22Rv1 (cell line): ENCODE measurements at regions not wholly inside any gene's neighbourhood (a gene's known extent, or its start where the extent isn't known, plus 50 kb on each side); places are given as distances from the start of the nearest gene placed in this dataset.
"Not testable (repeated sequence)": the region's sequence is repeated elsewhere in the genome, so short reads cannot be mapped to it uniquely, and the experiment has no call there.

ENCODE experiments used
- H3K27ac ChIP-seq: fragments of 450-650 bp; 2 replicates; pipeline ENCODE4 v1.5.1; 2017
- CTCF ChIP-seq: fragments of 450-650 bp; IDR thresholded peaks from 2 replicates; pipeline ENCODE4 v1.5.1; 2017; ENCODE audit warnings: mild to moderate bottlenecking
- ZFX ChIP-seq: fragments of 450-650 bp; IDR thresholded peaks from 2 replicates; pipeline ENCODE4 v1.6.1; 2017; ENCODE audit warnings: antibody characterized with exemption, borderline replicate concordance

GRCh38 chr2:107534926-107535325, 291.8 kb upstream of the RGPD4 start:
- TF ChIP-seq ZFX (no peak), CTCF (no peak)
- no peak overlapping the region for H3K27ac ChIP-seq

DNA sequence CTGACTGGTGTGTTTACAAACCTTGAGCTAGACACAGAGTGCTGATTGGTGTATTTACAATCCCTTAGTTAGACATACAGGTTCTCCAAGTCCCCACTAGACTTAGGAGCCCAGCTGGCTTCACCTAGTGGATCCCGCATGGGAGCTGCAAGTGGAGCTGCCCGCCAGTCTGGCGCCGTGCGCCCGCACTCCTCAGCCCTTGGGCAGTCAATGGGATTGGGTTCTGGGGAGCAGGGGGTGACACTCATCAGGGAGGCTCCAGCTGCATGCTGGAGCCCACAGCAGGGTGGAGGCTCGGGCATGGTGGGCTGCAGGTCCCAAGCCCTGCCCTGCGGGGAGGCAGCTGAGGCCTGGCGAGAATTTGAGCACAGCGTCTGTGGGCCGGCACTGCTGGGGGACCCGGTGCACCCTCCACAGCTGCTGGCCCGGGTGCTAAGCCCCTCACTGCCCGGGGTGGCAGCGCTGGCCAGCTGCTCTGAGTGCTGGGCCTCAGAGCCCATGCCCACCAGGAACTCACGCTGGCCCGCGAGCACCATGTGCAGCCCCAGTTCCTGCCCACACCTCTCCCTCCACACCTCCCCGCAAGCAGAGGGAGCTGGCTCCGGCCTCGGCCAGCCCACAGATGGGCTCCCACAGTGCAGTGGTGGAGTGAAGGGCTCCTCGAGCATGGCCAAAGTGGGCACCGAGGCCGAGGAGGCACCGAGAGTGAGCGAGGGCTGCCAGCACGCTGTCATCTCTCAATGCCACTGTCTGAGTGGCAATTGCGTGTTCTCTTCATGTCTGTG, 290.6 kb upstream of the RGPD4 start:
- H3K27ac ChIP-seq: not testable (repeated sequence)

DNA sequence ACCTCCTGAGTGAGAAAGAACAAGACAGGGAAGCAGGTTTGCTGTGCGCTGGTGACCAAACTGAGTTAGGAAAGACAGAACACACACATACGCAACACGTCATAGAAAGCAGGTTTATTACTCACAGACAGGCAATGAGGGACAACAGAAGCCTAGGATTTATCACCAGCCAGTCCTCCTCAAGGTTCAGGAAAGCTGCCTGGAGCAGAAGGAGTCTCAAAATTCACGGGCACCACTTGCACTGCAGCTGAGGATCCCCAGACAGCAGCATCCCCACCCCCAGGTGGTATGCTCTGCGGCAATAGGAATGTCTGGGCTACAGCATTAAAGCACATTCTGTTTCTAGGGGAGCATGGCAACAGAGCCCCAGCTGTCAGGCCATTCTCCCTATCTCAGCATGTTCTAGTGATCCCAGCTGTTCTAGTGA, 284.4 kb upstream of the RGPD4 start:
- no peak overlapping the region for H3K27ac ChIP-seq
- TF ChIP-seq CTCF (no peak), ZFX (no peak)

DNA sequence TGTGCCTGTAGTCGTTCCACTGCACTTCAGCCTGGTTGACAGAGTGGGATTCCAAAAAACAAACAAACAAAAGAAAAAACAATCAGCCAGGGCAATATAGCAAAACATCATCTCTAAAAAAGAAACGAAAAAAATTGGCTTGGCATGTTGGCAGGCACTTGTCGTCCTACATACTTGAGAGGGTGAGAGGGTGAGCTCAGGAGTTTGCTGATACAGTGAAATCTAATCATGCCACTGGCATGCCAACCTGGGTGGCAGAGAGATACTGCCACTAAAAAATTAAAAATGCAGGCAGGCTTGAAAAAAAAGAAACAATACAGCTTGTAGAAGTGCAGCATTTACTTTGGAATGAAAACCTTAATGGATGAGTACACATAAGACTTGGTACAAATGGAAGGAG, 282.9 kb upstream of the RGPD4 start:
- no peak for TF ChIP-seq CTCF
- TF ChIP-seq ZFX: no peak

GRCh38 chr2:107545066-107545465, 281.6 kb upstream of the RGPD4 start:
- H3K27ac ChIP-seq: no peak overlapping the region
- TF ChIP-seq CTCF (no peak), ZFX (no peak)

More for the DNA sequence above, 282.9 kb upstream of the RGPD4 start:
- H3K27ac ChIP-seq: no peak overlapping the region

DNA sequence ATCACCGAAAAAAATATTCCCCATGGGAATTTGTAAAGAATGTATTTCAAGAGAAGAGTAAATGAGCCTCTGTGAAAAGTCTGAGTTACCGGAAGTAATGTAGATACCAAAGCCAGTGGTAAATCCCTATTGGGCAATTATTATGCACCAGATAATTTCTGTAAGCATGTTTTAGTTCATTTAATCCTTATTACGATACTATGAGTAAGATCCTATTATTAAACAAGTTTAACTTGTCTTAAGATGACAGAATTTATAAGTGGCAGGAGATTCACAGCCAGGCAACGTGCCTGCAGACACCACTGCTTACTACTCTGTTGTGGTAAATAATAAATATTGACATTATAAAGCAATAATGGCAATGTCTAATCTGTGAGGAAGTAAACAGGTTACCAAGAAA, 280.8 kb upstream of the RGPD4 start:
- no peak overlapping the region for H3K27ac ChIP-seq
- TF ChIP-seq CTCF (no peak), ZFX (no peak)

DNA sequence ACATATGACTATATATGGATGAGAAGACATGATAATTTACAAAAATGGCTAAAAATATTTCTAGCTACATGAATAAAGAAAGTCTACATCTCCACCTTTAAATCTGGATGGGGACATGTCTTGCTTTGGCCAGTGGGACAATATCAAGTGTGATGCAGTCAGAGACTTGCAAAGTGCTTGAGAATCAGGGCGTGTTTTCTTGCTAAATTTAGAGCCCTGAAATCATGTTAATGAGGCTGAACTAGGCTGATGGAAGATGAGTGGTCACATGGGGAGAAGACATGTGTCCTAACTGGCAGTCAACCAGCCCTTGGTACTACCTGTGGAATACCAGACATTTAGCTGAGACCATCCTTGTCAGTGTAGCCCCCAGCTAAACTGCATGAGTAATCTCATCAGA, 278.5 kb upstream of the RGPD4 start:
- TF ChIP-seq CTCF (no peak), ZFX (no peak)
- H3K27ac ChIP-seq: no peak overlapping the region

DNA sequence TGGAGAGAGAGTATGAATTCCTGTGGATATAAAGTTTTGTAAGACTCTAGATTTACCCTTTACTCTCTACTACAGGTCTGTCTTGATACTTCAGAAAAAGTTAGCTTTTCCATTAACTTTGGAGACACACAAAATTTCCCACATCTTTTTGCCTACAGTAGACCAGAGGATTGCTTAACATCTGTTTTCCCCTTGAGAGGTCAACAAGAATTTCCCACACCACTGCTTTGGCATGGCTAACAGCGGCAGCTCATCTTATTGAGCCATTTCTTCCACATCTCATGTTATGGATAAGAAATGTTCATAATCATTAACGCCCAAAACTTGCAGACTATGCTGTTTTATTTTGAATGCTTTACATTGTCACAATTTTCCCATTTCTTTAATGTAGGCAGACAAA, 273.6 kb upstream of the RGPD4 start:
- TF ChIP-seq ZFX: no peak
- no peak for TF ChIP-seq CTCF
- H3K27ac ChIP-seq: no peak overlapping the region
